ENCODE measurements at regions not wholly inside any gene's neighbourhood (a gene's known extent, or its start where the extent isn't known, plus 50 kb on each side); places are given as distances from the start of the nearest gene placed in this dataset.

- peaks cover 3% of the 10 kb centered on the region for H3K9me3 ChIP-seq
- intact Hi-C loops (cut with DNase I) = no loop called here
- 71 to 81% (median 75%) methylated on average over 18 of the region's 18 CpGs for WGBS, 3 donors
- TF ChIP-seq CTCF (IDR thresholded peaks at IDR 0.05) = no peak
- DNase-seq (no peak), ATAC-seq (no peak)
- H3K4me3 ChIP-seq = no peak overlapping the region
- H3K36me3 ChIP-seq (ENCODE audit: insufficient read depth in 1 of 2, low read depth in 1 of 2) = no peaks in the 10 kb centered on the region
- no peaks in the 10 kb centered on the region for H3K27me3 ChIP-seq (ENCODE audit: insufficient read depth in 3 of 3, low read length in 2 of 3)
- no peaks in the 10 kb centered on the region for H3K4me1 ChIP-seq
- no peak overlapping the region for H3K27ac ChIP-seq
Observed at GRCh38 chr7:56291-56913, 136.0 kb upstream of the FAM20C start.

DNA sequence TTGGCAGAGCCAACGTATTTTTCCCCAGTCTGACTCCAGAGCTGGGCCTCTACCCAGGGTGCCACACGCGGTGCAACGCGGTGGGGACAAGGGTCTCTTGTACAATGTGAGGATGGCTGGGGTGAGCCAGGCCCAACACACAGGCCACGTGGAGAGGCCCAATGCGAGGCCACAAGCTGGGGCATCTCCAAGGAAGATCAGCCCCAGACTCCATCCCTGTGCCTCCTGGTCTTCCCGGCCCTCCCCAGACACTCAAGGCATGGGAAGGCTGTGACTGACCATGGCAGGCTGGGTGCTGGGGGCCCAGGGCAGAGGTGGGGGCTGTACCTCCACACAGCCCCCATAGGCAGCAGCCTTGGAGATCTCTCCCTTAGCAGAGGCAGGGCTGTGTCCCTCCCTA lies 135.3 kb upstream of the FAM20C start:
- intact Hi-C loops (cut with DNase I) = no loop called here
- no peaks in the 10 kb centered on the region for H3K4me1 ChIP-seq
- no peak for TF ChIP-seq CTCF (IDR thresholded peaks at IDR 0.05)
- WGBS, 3 donors = 94 to 95% (median 95%) methylated on average over 8 of the region's 8 CpGs
- H3K9me3 ChIP-seq = peaks cover 3% of the 10 kb centered on the region
- no peaks in the 10 kb centered on the region for H3K36me3 ChIP-seq (ENCODE audit: insufficient read depth in 1 of 2, low read depth in 1 of 2)
- no peaks in the 10 kb centered on the region for H3K27me3 ChIP-seq (ENCODE audit: insufficient read depth in 3 of 3, low read length in 2 of 3)
- H3K27ac ChIP-seq = no peak overlapping the region
- DNase-seq = no peak
- H3K4me3 ChIP-seq = no peak overlapping the region
- no peak for ATAC-seq

DNA sequence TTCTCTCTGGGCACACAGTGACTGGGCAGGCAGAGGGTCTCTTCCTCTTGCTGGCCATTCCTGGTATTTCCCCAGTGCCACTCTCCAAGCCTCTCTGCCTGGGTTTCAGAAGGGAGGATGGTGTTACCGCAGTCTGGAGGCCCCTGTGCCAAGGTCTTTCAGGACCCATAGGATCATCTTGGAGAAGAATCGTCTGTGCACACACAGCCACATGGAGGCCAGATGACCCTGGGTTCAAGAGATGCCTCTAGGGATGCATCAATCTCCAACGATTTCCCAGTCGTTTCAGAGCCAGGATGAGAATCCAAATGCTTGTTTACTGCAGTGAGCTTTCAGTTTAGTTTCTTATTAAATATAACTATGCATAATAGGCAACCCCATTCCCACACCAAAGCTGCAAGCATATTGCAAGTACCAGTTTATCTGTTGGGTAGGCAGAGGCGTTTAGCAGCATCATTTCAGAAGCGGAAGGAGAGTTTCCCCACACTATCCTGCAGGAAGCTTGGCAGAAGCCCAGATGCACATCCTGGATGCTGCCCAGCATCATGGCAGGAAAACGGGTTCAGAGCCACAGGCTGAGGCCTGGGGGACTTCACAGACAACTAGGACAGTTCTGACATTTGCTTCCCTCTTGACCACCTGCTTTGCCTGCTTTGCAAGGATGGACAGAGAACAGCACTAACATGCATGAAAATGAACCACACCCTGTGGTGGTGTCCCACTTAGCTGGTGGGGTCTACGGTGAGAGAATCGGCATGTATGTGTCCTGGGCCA lies 134.7 kb upstream of the FAM20C start:
- Histone ChIP-seq H3K36me3 (ENCODE audit: insufficient read depth in 1 of 2, low read depth in 1 of 2) (no peaks in the 10 kb centered on the region), H3K27ac (no peak overlapping the region), H3K4me3 (no peak overlapping the region), H3K4me1 (no peaks in the 10 kb centered on the region), H3K9me3 (peaks cover 3% of the 10 kb centered on the region), H3K27me3 (ENCODE audit: insufficient read depth in 3 of 3, low read length in 2 of 3) (no peaks in the 10 kb centered on the region)
- WGBS, 3 donors = 37 to 44% (median 42%) methylated on average over 9 of the region's 9 CpGs
- intact Hi-C loops (cut with DNase I) = no loop called here
- ATAC-seq (no peak), DNase-seq (no peak)
- no peak for TF ChIP-seq CTCF (IDR thresholded peaks at IDR 0.05)

DNA sequence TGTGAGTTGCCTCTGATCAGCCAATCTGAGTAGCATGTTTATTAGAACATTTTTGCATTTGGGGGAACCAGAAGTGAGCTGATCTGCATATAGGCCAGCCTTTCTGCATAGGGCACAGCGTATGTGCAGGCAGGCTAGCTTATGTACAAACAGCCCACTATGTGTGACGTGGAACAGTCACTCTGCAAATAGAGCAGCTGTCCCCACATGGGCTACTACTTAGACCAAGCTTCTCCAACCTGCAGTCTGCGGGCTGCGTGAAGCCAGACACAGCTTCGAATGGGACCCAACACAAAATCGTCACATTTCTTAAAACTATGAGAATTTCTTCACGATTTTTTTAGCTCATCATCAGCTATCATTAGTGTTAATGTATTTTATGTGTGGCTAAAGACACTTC lies 134.1 kb upstream of the FAM20C start:
- Histone ChIP-seq H3K36me3 (ENCODE audit: insufficient read depth in 1 of 2, low read depth in 1 of 2) (no peaks in the 10 kb centered on the region), H3K27me3 (ENCODE audit: insufficient read depth in 3 of 3, low read length in 2 of 3) (no peaks in the 10 kb centered on the region), H3K9me3 (peaks cover 1% of the 10 kb centered on the region), H3K4me3 (no peak overlapping the region), H3K4me1 (no peaks in the 10 kb centered on the region), H3K27ac (no peak overlapping the region)
- 86 to 89% (median 87%) methylated on average over 7 of the region's 7 CpGs for WGBS, 3 donors
- intact Hi-C loops (cut with DNase I) = no loop called here
- DNase-seq = no peak
- TF ChIP-seq CTCF (IDR thresholded peaks at IDR 0.05) = no peak
- no peak for ATAC-seq
